GM12892 (cell line): ENCODE measurements at regions not wholly inside any gene's neighbourhood (a gene's known extent, or its start where the extent isn't known, plus 50 kb on each side); places are given as distances from the start of the nearest gene placed in this dataset.

Experiments used
- POLR2A ChIP-seq: IDR thresholded peaks from 2 replicates; pipeline ENCODE4 v1.6.1; 2011; ENCODE audit warnings: low read depth, low read length, control low read depth
- POLR2AphosphoS5 ChIP-seq: IDR thresholded peaks from 2 replicates; pipeline ENCODE4 v1.6.1; 2011; ENCODE audit warnings: low read depth, low read length, control low read depth
- TAF1 ChIP-seq: IDR thresholded peaks from 2 replicates; pipeline ENCODE4 v1.6.1; 2011; ENCODE audit warnings: low read depth, mild to moderate bottlenecking, control low read depth, low read length, borderline replicate concordance

GRCh38 chr6:98002678-98003077 is 719.7 kb upstream of the MMS22L start:
- TF ChIP-seq POLR2A = no peak
- no peak for TF ChIP-seq TAF1
- TF ChIP-seq POLR2AphosphoS5 = no peak
